H1 (cell line): ENCODE measurements at regions not wholly inside any gene's neighbourhood (a gene's known extent, or its start where the extent isn't known, plus 50 kb on each side); places are given as distances from the start of the nearest gene placed in this dataset.

ENCODE experiments used
- CEBPB ChIP-seq: IDR thresholded peaks from 2 replicates; pipeline ENCODE4 v1.6.1; 2012; ENCODE audit warnings: low read depth, low read length
- KDM4A ChIP-seq: IDR thresholded peaks from one replicate; pipeline ENCODE4 v1.7.1; 2012; ENCODE audit warnings: low read depth, mild to moderate bottlenecking, moderate library complexity, low read length, inconsistent platforms; ENCODE audit not compliant: severe bottlenecking
- PHF8 ChIP-seq: fragments of 200-600 bp; sonication (generic); conservative IDR thresholded peaks from 2 replicates; pipeline ENCODE4 v1.7.1; 2012; ENCODE audit warnings: low read depth, mild to moderate bottlenecking, inconsistent platforms, low read length, moderate library complexity
- RFX5 ChIP-seq: IDR thresholded peaks from 2 replicates; pipeline ENCODE4 v1.6.1; 2011; ENCODE audit warnings: low read depth, low read length, improper control_type of control experiment, borderline replicate concordance
- ZNF274 ChIP-seq: IDR thresholded peaks from 2 replicates; pipeline ENCODE4 v1.7.0; 2012; ENCODE audit warnings: low read length, borderline replicate concordance; ENCODE audit errors: extremely low read depth
- TF ChIP-seq, protein P1 (sequence below), 3 experiments: IDR thresholded peaks; 1 replicate in 2 of 3; 2 replicates in 1 of 3; pipeline versions ENCODE4 v1.5.1 to v1.6.1; 2011; ENCODE audit warnings: low read length in 3 of 3, mild to moderate bottlenecking in 3 of 3, inconsistent platforms in 2 of 3, low read depth in 1 of 3, moderate library complexity in 1 of 3; ENCODE audit not compliant: insufficient read depth in 1 of 3; ENCODE audit errors: control extremely low read depth in 1 of 3
- TF ChIP-seq, protein P2 (sequence below): IDR thresholded peaks from 2 replicates; pipeline ENCODE4 v1.6.1; 2011; ENCODE audit warnings: low read length, improper control_type of control experiment

DNA sequence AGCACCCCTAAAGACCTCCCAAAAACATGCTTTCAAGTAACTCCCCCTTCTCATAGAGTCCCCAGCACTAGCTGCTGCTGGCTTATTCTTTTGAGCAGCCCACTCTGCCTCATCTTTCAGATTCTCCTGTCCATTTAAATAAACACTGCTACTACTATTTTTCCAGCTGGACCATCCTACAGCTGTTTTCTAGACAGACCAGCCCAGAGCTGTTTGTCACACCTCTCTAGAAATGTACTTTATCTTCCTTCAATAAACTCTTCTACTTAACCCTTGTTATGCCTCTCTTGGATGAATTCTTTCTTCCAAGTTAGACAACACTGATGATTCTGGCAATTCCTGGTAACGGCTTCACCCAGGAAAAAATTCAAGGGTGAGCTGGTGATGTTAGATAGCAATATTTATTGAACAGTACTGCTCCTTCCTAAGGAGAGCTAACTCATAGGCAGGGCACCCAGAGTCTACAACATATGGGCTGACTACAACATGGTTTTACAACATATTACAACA, 995.7 kb downstream of the LRFN5 start:
- TF ChIP-seq RFX5 (no peak), ZNF274 (no peak), CEBPB (no peak), PHF8 (no peak), KDM4A (no peak)
- TF ChIP-seq, protein P1, sequence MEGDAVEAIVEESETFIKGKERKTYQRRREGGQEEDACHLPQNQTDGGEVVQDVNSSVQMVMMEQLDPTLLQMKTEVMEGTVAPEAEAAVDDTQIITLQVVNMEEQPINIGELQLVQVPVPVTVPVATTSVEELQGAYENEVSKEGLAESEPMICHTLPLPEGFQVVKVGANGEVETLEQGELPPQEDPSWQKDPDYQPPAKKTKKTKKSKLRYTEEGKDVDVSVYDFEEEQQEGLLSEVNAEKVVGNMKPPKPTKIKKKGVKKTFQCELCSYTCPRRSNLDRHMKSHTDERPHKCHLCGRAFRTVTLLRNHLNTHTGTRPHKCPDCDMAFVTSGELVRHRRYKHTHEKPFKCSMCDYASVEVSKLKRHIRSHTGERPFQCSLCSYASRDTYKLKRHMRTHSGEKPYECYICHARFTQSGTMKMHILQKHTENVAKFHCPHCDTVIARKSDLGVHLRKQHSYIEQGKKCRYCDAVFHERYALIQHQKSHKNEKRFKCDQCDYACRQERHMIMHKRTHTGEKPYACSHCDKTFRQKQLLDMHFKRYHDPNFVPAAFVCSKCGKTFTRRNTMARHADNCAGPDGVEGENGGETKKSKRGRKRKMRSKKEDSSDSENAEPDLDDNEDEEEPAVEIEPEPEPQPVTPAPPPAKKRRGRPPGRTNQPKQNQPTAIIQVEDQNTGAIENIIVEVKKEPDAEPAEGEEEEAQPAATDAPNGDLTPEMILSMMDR (IDR thresholded peaks at IDR 0.05; ENCODE audit: control extremely low read depth in 1 of 3, insufficient read depth in 1 of 3, low read depth in 1 of 3, low read length in 3 of 3): no peak
- TF ChIP-seq, protein P2, sequence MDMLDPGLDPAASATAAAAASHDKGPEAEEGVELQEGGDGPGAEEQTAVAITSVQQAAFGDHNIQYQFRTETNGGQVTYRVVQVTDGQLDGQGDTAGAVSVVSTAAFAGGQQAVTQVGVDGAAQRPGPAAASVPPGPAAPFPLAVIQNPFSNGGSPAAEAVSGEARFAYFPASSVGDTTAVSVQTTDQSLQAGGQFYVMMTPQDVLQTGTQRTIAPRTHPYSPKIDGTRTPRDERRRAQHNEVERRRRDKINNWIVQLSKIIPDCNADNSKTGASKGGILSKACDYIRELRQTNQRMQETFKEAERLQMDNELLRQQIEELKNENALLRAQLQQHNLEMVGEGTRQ: no peak
